HFF-Myc (cell line): ENCODE measurements at regions not wholly inside any gene's neighbourhood (a gene's known extent, or its start where the extent isn't known, plus 50 kb on each side); places are given as distances from the start of the nearest gene placed in this dataset.

Experiments
- DNase-seq: peaks from one replicate; pipeline ENCODE4 v3.0.0-alpha.2; 2011; ENCODE audit warnings: low read depth; ENCODE audit errors: extremely low read depth
- H3K4me3 ChIP-seq: replicated peaks from 2 replicates; pipeline ENCODE4 v1.5.1; 2011; ENCODE audit warnings: low read depth, mild to moderate bottlenecking, control low read depth, low read length
- TF ChIP-seq, protein P1 (sequence below): IDR thresholded peaks from 2 replicates; pipeline ENCODE4 v1.5.1; 2012; ENCODE audit warnings: mild to moderate bottlenecking, low read depth, low read length, control low read depth; ENCODE audit errors: missing control alignments

DNA sequence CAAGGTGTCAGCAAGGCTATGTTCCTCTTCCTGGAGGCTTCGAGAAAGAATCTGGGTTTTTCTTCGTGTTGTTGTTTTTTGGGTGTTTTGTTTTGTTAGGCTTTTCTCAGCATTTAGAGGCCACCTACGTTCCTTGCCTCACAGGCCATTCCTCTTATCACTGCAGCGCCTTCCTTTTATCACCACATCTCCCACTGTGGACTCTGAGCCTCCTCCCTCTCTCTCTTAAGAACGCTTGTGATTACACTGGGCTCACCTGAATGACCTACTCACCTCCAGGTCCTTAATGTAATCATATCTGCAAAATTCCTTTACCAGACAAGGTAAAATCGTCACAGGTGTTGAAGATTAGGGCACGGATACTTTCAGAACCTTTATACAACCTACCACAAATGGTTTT, 340.8 kb downstream of the DTWD2 start:
- no peak overlapping the region for H3K4me3 ChIP-seq
- TF ChIP-seq, protein P1, sequence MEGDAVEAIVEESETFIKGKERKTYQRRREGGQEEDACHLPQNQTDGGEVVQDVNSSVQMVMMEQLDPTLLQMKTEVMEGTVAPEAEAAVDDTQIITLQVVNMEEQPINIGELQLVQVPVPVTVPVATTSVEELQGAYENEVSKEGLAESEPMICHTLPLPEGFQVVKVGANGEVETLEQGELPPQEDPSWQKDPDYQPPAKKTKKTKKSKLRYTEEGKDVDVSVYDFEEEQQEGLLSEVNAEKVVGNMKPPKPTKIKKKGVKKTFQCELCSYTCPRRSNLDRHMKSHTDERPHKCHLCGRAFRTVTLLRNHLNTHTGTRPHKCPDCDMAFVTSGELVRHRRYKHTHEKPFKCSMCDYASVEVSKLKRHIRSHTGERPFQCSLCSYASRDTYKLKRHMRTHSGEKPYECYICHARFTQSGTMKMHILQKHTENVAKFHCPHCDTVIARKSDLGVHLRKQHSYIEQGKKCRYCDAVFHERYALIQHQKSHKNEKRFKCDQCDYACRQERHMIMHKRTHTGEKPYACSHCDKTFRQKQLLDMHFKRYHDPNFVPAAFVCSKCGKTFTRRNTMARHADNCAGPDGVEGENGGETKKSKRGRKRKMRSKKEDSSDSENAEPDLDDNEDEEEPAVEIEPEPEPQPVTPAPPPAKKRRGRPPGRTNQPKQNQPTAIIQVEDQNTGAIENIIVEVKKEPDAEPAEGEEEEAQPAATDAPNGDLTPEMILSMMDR = no peak
- no peak for DNase-seq

DNA sequence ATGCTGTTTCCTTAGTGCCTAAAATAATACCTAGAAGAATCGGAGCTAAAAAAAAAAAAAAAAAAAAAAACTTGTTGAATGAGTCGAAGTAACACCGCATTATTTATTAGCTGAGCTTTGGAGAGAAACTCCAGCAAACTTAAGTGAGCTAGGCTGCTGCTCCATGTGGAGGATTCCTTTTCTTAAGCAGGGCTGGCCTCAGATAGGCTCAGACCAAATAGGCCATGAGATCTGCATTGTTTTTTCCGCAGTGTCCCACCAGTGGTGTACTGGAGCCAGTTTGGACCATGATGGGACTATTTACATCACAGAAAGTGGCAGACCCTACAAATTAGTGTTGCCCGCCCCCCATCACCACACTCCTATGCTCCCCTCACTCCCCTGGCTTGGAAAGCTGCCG, 341.4 kb downstream of the DTWD2 start:
- DNase-seq = no peak
- H3K4me3 ChIP-seq = no peak overlapping the region
- TF ChIP-seq, protein P1 = no peak

DNA sequence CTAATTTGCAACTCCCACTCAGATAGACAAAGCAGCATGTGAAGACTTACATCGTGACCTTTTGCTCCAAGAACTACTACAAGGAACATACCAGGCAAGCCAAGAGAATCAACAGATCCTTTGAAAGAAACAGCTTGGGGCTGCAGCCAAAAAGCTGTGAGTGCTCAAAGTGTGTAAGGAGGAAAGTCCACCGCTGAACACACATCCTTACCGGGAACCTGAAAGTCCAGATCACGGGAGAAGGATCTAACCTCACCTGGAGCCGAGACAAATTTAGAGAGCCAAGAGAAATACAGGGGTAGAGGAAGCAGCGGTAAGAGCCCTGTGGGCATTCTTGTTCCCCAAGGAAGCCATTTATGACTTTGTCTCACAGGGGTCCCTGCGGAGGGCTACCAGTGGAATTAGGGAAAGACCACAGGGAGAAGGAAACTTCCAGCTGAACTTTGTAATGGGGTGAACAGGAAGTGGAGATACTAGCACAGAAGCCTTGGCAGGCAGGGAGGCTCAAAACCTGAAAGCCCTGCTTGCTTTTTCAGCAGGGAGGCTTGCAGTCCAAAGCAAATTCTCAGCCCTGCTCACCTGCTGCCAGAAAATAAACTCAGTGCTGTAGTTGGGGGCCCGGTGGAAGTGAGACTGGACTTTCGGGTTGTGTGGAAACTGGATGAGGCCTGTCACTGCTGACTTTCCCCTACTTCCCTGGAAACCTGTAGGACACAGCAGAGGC, 350.2 kb downstream of the DTWD2 start:
- DNase-seq = no peak
- TF ChIP-seq, protein P1 = no peak
- H3K4me3 ChIP-seq = no peak overlapping the region

DNA sequence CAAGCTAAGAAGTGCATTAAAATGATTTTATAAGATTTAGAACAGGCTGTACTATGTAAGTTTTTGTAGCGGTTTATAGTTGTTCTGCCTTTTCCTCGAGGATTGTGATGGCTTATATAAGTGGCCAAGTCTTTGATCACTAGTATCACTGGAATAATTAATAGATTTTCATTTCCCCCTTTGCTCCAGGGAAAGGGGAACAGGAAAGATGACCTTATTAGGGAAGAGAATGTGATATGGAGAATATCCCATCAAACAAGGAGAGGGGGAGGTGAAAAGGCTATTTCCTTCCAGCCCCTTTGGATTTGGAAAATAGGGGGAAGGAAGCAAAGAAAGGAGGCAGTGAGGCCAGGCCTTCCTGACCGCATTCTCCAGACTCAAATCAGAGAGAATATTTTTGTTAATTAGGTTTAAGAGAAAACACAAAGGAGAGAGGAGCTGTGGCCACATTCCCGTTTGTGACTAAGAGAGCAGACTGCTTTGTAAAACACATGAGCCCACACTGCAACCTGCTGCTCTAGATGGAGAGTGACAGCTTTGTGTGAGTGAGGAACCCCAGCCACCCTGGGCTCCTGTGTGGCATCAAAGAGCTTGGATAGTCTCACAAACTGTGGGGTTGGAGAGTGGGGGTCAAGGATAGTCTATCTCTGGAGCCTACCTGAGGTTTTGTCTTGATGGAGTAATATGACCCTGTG, 359.5 kb downstream of the DTWD2 start:
- no peak overlapping the region for H3K4me3 ChIP-seq
- TF ChIP-seq, protein P1 = no peak
- no peak for DNase-seq

DNA sequence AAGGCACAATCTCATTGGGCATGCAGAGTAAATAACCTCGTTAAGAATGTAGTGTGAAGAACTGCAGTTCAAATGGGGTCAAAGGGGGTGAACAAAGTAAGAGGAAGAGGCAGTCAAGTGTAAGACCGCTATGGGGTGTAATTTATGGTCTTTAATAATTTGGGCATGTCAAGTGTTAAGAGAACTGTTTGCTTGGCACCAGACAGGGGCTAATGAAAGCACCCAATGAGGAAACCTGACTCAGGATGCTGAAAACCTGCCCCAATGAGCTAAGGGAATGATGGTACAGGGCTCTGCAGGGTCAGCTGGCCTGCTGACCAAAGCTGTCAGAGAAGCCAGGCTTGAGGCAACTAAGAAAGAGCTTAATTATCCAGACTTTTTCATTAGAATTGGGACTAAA, 368.1 kb downstream of the DTWD2 start:
- TF ChIP-seq, protein P1 = no peak
- no peak overlapping the region for H3K4me3 ChIP-seq
- DNase-seq = no peak

DNA sequence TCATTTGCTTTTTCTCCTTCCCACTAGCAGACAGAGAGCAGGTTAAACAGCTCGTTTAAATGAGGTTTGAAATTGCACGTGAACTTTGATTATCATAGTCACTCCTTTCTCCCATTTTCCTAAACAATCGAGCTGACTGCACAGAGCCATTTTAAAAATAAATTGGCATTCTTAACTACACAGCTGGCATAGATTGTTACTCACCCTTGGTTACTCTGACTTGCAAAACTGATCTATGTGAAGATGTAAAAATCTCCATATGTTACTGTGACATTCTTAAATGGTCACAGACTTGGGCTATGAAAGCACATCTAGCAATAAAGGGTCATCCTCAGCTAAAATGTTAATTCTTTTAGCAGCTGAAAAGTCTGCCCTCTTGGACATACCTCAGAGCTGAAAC, 368.5 kb downstream of the DTWD2 start:
- no peak overlapping the region for H3K4me3 ChIP-seq
- TF ChIP-seq, protein P1 = no peak
- DNase-seq = no peak
